ENCODE measurements at regions not wholly inside any gene's neighbourhood (a gene's known extent, or its start where the extent isn't known, plus 50 kb on each side); places are given as distances from the start of the nearest gene placed in this dataset.

DNA sequence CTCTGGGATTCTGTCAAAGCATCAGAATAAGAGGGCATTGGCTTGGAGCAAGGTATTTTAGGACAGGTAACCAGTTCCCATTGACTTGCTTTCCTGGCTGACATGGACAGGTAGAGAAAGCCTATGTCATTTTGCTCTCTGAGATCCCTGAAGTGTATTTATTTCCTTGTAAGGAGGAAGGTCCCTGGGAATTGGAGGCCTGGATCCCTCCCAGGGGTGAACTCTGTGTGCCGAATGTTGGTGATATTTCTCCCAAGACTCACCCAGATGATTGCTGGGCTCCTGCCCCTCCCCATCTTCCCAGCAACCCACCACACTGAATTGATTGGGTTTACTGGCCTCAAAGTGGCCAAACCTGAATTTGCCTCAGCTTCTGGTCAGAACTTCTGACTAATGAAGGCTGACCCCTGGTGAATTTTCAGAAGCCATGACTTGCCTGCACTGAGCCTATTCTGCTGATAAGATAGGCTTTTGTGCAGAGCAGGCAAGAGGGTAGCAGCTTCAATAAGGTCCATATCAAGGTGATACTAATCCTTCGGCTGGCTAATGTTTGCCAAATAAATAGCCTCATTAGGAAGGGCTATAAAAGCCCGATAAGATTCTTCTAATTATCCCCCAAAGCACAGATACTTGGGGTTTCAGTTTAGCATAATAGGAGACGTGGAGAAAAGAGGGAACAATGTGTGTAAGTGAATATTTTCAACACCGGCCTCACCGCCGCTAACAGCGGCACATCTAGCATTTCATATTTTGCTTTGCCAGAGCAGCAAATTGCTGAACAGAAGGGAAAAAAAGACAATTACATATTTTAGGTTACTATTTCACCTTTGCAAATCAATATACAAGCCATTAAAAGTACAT is 152.9 kb upstream of the PITX1 start:
- DNase-seq (ENCODE audit: extremely low spot score in 2 of 2), result peak; percentile 56 to 90

GRCh38 chr5:135185481-135186065 is 151.5 kb upstream of the PITX1 start:
- no peaks in the 10 kb centered on the region for H3K27me3 ChIP-seq
- H3K4me3 ChIP-seq, result no peak overlapping the region
- no peaks in the 10 kb centered on the region for H3K36me3 ChIP-seq
- intact Hi-C loops (cut with DNase I), result no loop called here
- no peak for TF ChIP-seq POLR2A (IDR thresholded peaks at IDR 0.05)
- no peak for TF ChIP-seq POLR2AphosphoS5 (IDR thresholded peaks at IDR 0.05; ENCODE audit: insufficient read depth in 1 of 2, low read depth in 1 of 2)
- TF ChIP-seq, protein P1, sequence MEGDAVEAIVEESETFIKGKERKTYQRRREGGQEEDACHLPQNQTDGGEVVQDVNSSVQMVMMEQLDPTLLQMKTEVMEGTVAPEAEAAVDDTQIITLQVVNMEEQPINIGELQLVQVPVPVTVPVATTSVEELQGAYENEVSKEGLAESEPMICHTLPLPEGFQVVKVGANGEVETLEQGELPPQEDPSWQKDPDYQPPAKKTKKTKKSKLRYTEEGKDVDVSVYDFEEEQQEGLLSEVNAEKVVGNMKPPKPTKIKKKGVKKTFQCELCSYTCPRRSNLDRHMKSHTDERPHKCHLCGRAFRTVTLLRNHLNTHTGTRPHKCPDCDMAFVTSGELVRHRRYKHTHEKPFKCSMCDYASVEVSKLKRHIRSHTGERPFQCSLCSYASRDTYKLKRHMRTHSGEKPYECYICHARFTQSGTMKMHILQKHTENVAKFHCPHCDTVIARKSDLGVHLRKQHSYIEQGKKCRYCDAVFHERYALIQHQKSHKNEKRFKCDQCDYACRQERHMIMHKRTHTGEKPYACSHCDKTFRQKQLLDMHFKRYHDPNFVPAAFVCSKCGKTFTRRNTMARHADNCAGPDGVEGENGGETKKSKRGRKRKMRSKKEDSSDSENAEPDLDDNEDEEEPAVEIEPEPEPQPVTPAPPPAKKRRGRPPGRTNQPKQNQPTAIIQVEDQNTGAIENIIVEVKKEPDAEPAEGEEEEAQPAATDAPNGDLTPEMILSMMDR (IDR thresholded peaks at IDR 0.05), result no peak
- no peaks in the 10 kb centered on the region for H3K9me3 ChIP-seq
- DNase-seq (ENCODE audit: extremely low spot score in 2 of 2), result no peak
- no peak overlapping the region for H3K27ac ChIP-seq
- peaks cover 9% of the 10 kb centered on the region for H3K4me1 ChIP-seq

More for the DNA sequence above, 152.9 kb upstream of the PITX1 start:
- intact Hi-C loops (cut with DNase I), result no loop called here
- Histone ChIP-seq H3K4me3 (no peak overlapping the region), H3K9me3 (no peaks in the 10 kb centered on the region), H3K27me3 (no peaks in the 10 kb centered on the region), H3K27ac (no peak overlapping the region), H3K4me1 (peaks cover 22% of the 10 kb centered on the region), H3K36me3 (no peaks in the 10 kb centered on the region)
- no peak for TF ChIP-seq POLR2A (IDR thresholded peaks at IDR 0.05)
- TF ChIP-seq, protein P1 (IDR thresholded peaks at IDR 0.05), result no peak
- TF ChIP-seq POLR2AphosphoS5 (IDR thresholded peaks at IDR 0.05; ENCODE audit: insufficient read depth in 1 of 2, low read depth in 1 of 2), result no peak

GRCh38 chr5:135184646-135185045 is 150.6 kb upstream of the PITX1 start:
- Histone ChIP-seq H3K27ac (no peak overlapping the region), H3K27me3 (no peaks in the 10 kb centered on the region), H3K4me3 (no peak overlapping the region), H3K36me3 (no peaks in the 10 kb centered on the region), H3K9me3 (no peaks in the 10 kb centered on the region), H3K4me1 (peaks cover 7% of the 10 kb centered on the region)
- TF ChIP-seq POLR2AphosphoS5 (IDR thresholded peaks at IDR 0.05; ENCODE audit: insufficient read depth in 1 of 2, low read depth in 1 of 2), result no peak
- no peak for TF ChIP-seq POLR2A (IDR thresholded peaks at IDR 0.05)
- TF ChIP-seq, protein P1 (IDR thresholded peaks at IDR 0.05), result no peak
- DNase-seq (ENCODE audit: extremely low spot score in 2 of 2), result no peak
- intact Hi-C loops (cut with DNase I), result no loop called here

- Histone ChIP-seq H3K27me3 (no peaks in the 10 kb centered on the region), H3K27ac (no peak overlapping the region), H3K4me3 (no peak overlapping the region), H3K36me3 (no peaks in the 10 kb centered on the region), H3K9me3 (no peaks in the 10 kb centered on the region), H3K4me1 (peaks cover 7% of the 10 kb centered on the region)
- intact Hi-C loops (cut with DNase I), result no loop called here
- DNase-seq (ENCODE audit: extremely low spot score in 2 of 2), result no peak
- TF ChIP-seq POLR2A (IDR thresholded peaks at IDR 0.05) (no peak), POLR2AphosphoS5 (IDR thresholded peaks at IDR 0.05; ENCODE audit: insufficient read depth in 1 of 2, low read depth in 1 of 2) (no peak)
- TF ChIP-seq, protein P1 (IDR thresholded peaks at IDR 0.05), result no peak
Measured at GRCh38 chr5:135183464-135183863, 149.4 kb upstream of the PITX1 start.

GRCh38 chr5:135182675-135183074 is 148.6 kb upstream of the PITX1 start:
- intact Hi-C loops (cut with DNase I), result no loop called here
- Histone ChIP-seq H3K4me3 (no peak overlapping the region), H3K9me3 (no peaks in the 10 kb centered on the region), H3K4me1 (peaks cover 7% of the 10 kb centered on the region), H3K27me3 (no peaks in the 10 kb centered on the region), H3K36me3 (no peaks in the 10 kb centered on the region), H3K27ac (no peak overlapping the region)
- TF ChIP-seq POLR2A (IDR thresholded peaks at IDR 0.05) (no peak), POLR2AphosphoS5 (IDR thresholded peaks at IDR 0.05; ENCODE audit: insufficient read depth in 1 of 2, low read depth in 1 of 2) (no peak)
- TF ChIP-seq, protein P1 (IDR thresholded peaks at IDR 0.05), result no peak
- no peak for DNase-seq (ENCODE audit: extremely low spot score in 2 of 2)

All from vagina (tissue), 2 donors.